Fibroblast of peridontal ligament (primary cell): ENCODE measurements at regions not wholly inside any gene's neighbourhood (a gene's known extent, or its start where the extent isn't known, plus 50 kb on each side); places are given as distances from the start of the nearest gene placed in this dataset.

Source experiments
- DNase-seq: peaks from one replicate; pipeline ENCODE4 v3.0.0-alpha.2; 2010; ENCODE audit errors: extremely low read depth

DNA sequence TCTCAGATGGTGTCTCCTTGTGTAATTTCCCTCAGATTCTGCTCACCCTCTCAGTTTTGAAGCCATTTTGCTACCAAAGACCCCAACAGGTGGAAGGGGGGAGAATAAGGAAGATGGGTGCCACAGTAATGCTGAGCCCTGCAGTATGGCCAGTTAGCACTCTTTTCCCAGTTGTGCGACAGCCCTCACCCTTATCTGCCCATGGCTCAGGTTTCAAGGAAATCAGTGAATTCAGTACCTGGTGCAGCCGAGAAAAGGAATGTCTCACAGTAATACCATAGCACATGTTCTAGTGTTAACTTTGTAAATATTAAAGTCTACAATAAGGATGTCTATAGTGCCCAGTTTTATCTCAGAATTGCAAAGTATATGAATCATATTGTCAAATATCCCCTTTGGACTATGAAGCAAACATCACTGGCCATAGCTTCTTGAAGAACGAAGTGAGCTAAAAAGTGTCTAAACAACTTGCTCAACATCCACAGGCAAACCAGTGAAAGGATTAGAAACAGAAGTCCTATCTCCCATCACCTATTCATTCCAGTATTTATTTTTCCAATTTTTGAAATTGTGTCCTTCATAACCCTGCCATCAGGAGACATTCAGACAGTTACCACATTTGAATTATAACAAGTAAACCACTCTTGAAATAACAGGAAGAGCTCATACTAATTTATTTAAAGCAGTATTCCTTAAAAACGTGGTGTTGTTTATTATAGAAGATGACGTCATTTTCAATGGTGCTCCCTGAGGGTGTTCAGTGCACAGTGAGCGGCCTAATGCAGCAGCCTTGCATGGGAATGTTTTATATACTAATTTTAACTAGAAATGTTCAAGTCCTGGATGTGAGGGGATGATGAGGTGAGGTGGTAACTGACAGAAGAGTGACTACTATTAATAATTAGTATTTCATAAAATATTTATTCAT, 366.2 kb downstream of the TFAP2A start:
- no peak for DNase-seq

- DNase-seq: no peak
These were observed 372.6 kb downstream of the TFAP2A start for GRCh38 chr6:10042280-10042679.

- DNase-seq: no peak
These were observed 381.5 kb downstream of the TFAP2A start for GRCh38 chr6:10033223-10033829.

GRCh38 chr6:10031617-10032016, 383.3 kb downstream of the TFAP2A start:
- no peak for DNase-seq

DNA sequence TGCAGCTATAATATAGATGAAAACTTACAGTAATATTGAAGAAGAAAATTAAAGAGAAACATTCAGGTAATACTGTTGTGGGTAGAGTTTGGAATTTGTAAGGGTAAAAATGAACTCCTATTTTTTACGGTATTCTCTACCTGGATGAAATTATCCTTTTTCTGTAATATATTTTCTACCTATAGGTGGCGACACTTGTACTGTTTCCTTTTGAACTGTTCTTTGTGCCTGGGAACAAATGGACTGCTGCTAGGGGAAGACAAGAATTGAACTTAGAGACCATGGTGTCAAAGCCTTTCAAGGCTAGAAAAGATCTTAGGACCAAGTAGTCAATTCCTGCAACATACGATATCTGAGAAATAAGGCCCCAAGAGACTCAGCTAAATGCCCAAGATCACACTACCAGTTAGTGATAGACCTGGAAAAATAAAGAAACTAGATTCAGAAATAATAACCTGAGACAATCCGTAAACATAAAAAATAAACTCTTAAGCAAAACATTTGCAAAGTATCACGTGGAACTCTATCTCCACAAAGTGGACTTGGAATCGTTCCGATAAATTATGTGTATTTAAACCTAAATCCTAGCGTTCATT, 383.8 kb downstream of the TFAP2A start:
- DNase-seq: no peak

GRCh38 chr6:10028222-10028621, 386.7 kb downstream of the TFAP2A start:
- no peak for DNase-seq

DNA sequence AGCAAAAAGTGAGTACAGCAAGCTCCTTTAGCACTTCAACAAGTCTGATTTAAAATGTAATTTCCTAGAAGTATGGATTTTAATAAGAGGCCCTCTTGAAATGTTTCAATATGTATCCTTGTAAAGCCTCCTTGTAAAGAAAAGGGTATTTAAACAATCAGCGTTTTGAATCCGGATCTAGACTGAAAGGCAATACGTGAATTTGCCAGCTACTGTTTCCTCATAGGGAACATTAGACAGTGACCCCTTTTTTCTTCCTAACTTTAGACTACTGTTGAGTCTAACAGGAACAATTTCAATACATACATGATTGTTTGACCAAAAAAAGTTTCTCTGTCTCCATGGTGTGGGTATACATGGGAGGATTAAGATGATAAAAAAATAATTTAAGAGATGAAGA, 395.0 kb downstream of the TFAP2A start:
- no peak for DNase-seq

GRCh38 chr6:10014557-10014956, 400.3 kb downstream of the TFAP2A start:
- DNase-seq: no peak

GRCh38 chr6:10000551-10000950, 414.3 kb downstream of the TFAP2A start:
- no peak for DNase-seq

DNA sequence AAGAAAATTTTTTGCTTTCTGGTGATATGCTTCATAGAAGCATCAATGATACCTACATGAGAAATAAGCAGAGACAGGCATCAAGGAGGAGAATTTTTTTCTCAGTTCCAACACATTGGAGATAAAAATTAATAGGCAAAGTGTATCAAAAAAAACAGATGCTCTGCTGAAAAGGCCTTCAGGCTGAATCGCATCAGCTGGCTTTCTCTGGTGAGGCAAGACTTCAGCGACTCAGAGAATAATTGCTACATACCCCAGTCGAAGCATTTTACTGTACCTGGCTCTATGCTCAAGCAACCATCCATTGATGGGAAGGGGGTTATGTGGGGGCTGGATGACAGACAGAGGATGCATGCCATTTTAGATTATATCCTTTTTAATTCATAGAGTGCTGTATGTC, 415.1 kb downstream of the TFAP2A start:
- no peak for DNase-seq

- DNase-seq: no peak
These were observed 428.6 kb downstream of the TFAP2A start for GRCh38 chr6:9986273-9986672.

GRCh38 chr6:9985481-9985880, 429.4 kb downstream of the TFAP2A start:
- no peak for DNase-seq

DNA sequence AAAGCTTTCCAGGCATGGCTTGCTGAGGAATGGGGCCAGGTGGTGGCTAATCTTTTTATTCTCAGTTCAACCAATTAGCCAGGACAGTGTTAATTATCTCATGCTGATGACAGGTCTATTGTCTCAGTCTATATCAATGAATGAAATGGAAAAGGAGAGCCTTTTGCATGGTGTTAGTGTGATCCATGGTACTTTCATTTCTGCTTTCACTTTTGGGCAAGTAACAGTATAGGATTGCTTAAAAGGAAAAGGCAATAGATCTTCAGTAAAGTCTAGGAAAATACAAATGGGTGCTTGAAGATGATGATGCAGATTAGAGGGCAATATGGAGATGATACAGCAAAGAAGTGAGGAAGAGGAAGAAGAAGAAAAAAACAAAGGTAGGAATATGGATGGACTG, 430.3 kb downstream of the TFAP2A start:
- no peak for DNase-seq

DNA sequence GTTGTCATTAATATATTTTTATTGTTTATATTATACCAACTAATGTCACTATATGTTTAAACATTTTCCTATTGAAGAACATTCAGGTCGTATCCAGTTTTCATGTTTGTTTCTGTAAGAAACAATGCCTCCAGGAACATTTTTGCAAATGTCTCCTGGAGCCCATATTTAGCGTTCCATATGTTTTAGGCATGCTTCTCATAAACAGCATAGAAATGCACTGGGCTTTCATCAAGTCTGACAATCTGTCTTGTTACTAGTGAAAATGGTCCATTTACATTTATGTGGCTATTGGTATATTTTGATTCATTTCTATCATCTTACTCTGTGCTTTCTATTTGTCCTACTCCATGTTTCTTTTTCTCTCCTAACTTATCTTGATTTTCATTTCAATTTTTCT, 431.7 kb downstream of the TFAP2A start:
- DNase-seq: no peak

DNA sequence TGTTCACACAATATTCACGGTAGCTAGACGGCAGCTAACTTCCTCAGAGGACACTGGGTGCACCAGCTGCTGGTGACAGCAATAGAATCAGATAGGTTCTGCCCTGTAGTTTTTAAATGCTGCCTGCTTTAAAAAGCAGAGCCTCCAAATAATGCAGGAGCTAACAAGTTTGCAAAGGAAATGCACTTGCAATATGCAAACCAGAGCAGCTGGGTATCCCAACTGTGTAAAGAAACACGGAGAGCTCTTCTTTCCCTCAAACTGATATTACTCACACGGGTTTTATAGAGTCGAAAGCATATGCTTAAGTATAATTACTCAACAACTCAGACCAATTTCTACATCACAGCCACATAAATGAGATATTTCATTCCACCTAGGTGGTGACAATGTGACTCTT, 432.7 kb downstream of the TFAP2A start:
- no peak for DNase-seq

GRCh38 chr6:9979996-9980395, 434.9 kb downstream of the TFAP2A start:
- DNase-seq: no peak

- DNase-seq: no peak
These were observed 436.4 kb downstream of the TFAP2A start for GRCh38 chr6:9978480-9978879.

DNA sequence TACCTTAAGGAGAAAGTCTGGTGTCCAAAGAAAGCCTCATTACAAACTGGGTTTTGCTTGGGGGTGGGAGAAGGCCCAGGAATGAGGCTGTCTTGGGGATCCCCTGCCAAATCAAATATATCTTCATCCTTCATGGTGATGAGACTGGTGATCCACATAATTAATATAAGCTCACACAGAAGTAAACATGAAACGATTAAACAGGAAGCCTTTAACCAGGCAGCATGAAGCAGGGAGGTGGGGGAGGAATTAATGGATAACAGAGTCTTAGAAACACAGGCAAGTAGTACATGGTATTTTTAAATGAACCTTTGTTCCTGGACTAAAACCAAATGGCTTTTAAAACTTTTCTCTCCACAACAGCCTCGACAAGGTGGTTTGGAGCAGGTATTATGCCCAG, 437.5 kb downstream of the TFAP2A start:
- no peak for DNase-seq

GRCh38 chr6:9961646-9962045, 453.2 kb downstream of the TFAP2A start:
- no peak for DNase-seq

GRCh38 chr6:9957215-9957759, 457.6 kb downstream of the TFAP2A start:
- no peak for DNase-seq

DNA sequence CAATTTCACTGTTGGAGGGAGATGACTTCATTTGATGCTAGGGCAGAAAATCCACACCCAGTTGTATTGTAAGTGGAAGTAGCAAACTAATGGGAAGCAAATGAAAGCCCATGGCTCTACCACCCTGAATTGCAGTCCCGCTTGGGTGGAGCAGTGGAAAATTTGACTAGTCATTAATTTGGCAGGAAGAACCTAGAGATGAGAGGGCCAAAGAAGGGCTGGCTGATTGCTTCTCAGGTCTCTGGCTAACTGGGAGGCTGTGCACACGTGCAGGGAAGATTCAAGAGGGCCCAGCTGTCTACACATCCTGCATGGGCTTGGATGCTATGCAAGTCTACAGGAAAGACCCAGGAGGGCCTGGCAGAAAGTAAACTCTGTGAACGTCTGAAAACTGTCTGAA, 466.2 kb downstream of the TFAP2A start:
- DNase-seq: no peak

- DNase-seq: no peak
These were observed 470.9 kb downstream of the TFAP2A start for GRCh38 chr6:9943986-9944385.

GRCh38 chr6:9943026-9943425, 471.8 kb downstream of the TFAP2A start:
- DNase-seq: no peak
